ENCODE measurements at regions not wholly inside any gene's neighbourhood (a gene's known extent, or its start where the extent isn't known, plus 50 kb on each side); places are given as distances from the start of the nearest gene placed in this dataset.

DNA sequence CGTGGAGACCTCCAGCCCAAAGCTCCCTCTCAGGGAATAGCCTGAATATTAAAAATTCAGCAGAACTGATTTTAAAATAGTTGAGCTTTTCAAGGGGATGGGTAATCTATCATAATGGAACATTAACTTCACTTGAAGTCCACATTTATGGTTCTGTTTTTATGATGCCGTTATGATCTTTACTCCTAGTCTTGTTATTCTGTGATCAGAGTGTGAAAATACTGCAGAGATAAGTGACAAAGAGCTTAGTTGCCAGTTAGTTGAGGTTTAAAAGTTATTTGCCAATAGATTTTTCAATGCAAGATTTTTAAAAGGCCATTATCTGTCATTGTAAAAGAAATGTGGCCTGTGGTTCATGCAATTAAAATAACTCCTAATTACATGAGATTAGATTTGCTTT is 189.9 kb upstream of the RGMB start:
- H3K56ac ChIP-seq (replicated peaks; ENCODE audit: insufficient read length, low read depth, low read length): no peak overlapping the region
- H3K14ac ChIP-seq (ENCODE audit: insufficient read length): no peak overlapping the region
- no peaks in the 10 kb centered on the region for H3K79me1 ChIP-seq (ENCODE audit: low read depth, low read length)
- H2BK12ac ChIP-seq (ENCODE audit: low read depth, low read length): no peak overlapping the region
- no peaks in the 10 kb centered on the region for H3K23me2 ChIP-seq (ENCODE audit: low read depth, low read length)
- H3K9me3 ChIP-seq (ENCODE audit: insufficient read depth in 2 of 2, low read depth in 1 of 2, low read length in 1 of 2): no peaks in the 10 kb centered on the region
- no peak overlapping the region for H4K8ac ChIP-seq (ENCODE audit: extremely low read depth, insufficient read depth, low read length)
- H3K4me3 ChIP-seq (ENCODE audit: extremely low read depth in 1 of 4, insufficient read depth in 2 of 4, low read depth in 3 of 4, low read length in 4 of 4): no peak overlapping the region
- TF ChIP-seq BRCA1 (IDR thresholded peaks at IDR 0.05; ENCODE audit: low read depth, low read length): no peak
- TF ChIP-seq JUND (IDR thresholded peaks at IDR 0.05; ENCODE audit: low read length): no peak
- TF ChIP-seq POLR2AphosphoS5 (IDR thresholded peaks at IDR 0.05; ENCODE audit: low read depth, low read length): no peak
- no peak for TF ChIP-seq TAF7 (optimal IDR thresholded peaks at IDR 0.05; ENCODE audit: borderline replicate concordance, low read depth, low read length)
- TF ChIP-seq TEAD4 (IDR thresholded peaks at IDR 0.05; ENCODE audit: low read depth, low read length): no peak
- no peaks in the 10 kb centered on the region for H4K20me1 ChIP-seq (replicated peaks in 1 of 2; ENCODE audit: control insufficient read depth in 1 of 2, insufficient read depth in 2 of 2, low read length in 2 of 2)
- WGBS, 2 experiments (ENCODE audit: extremely low coverage in 1 of 2, insufficient coverage in 1 of 2, insufficient read length in 1 of 2, insufficient replicate concordance in 2 of 2, low coverage in 1 of 2, low lambda C conversion rate in 2 of 2, missing lambda C conversion rate in 1 of 2): 93% methylated on average over 2 of the region's 2 CpGs; no CpG with 5 or more reads in 1 of the 2 experiments
- no peak overlapping the region for H2BK5ac ChIP-seq (ENCODE audit: low read depth, low read length)
- ChIA-PET POLR2A (ENCODE audit: partially characterized antibody) (no interaction called here), CTCF (ENCODE audit: partially characterized antibody) (no interaction called here)
- DNase-seq (ENCODE audit: low read depth in 1 of 2, low spot score in 2 of 2) (no peak), FAIRE-seq (no peak)
- H3K4me2 ChIP-seq (ENCODE audit: insufficient read depth in 1 of 2, low read depth in 2 of 2, low read length in 2 of 2): no peak overlapping the region
- no peak overlapping the region for H3K18ac ChIP-seq (ENCODE audit: extremely low read depth, low read length)
- H3K27ac ChIP-seq (ENCODE audit: low read depth, low read length): no peak overlapping the region
- no peaks in the 10 kb centered on the region for H3K27me3 ChIP-seq (replicated peaks in 1 of 4; ENCODE audit: control insufficient read depth in 3 of 4, extremely low read depth in 1 of 4, insufficient read depth in 3 of 4, low read length in 3 of 4)
- no peak overlapping the region for H4K5ac ChIP-seq (ENCODE audit: insufficient read length, low read depth, low read length)
- no peaks in the 10 kb centered on the region for H3K4me1 ChIP-seq (replicated peaks in 1 of 4; ENCODE audit: control insufficient read depth in 3 of 4, insufficient read depth in 4 of 4, low read length in 3 of 4)
- no peak overlapping the region for H2BK120ac ChIP-seq (replicated peaks; ENCODE audit: low read depth, low read length)
- no peaks in the 10 kb centered on the region for H3K36me3 ChIP-seq (ENCODE audit: control insufficient read depth in 2 of 4, insufficient read depth in 4 of 4, low read length in 3 of 4)
- no peak overlapping the region for H2BK15ac ChIP-seq (ENCODE audit: low read length)
- H3K4ac ChIP-seq (replicated peaks; ENCODE audit: insufficient read length, low read depth, low read length): no peak overlapping the region
- H3K23ac ChIP-seq (ENCODE audit: insufficient read length): no peak overlapping the region
- no peaks in the 10 kb centered on the region for H3K79me2 ChIP-seq (ENCODE audit: control insufficient read depth in 1 of 2, insufficient read depth in 2 of 2, low read length in 2 of 2)
- H4K91ac ChIP-seq (replicated peaks; ENCODE audit: insufficient read length, low read length): no peak overlapping the region
- no peak overlapping the region for H2AK5ac ChIP-seq (ENCODE audit: low read depth, low read length)
- no peak overlapping the region for H2AFZ ChIP-seq (ENCODE audit: low read length)
- no peak overlapping the region for H2BK20ac ChIP-seq (ENCODE audit: low read length)
- H3K9ac ChIP-seq (replicated peaks in 1 of 4; ENCODE audit: extremely low read depth in 1 of 4, low read depth in 3 of 4, low read length in 3 of 4): no peak overlapping the region

All from H1 (cell line).